SK-N-SH (cell line): ENCODE measurements at regions not wholly inside any gene's neighbourhood (a gene's known extent, or its start where the extent isn't known, plus 50 kb on each side); places are given as distances from the start of the nearest gene placed in this dataset.

Experiments
- CTCF ChIA-PET: fragments of 300-600, 350-600 bp; formaldehyde crosslinking; extraction: SDS; loops from one replicate; lab custom pipeline; 2021; lab: Yijun Ruan, JAX
- POLR2A ChIA-PET: fragments of 350-600 bp; sonication (Branson Sonifier 250); formaldehyde crosslinking; extraction: SDS; loops from one replicate; lab custom pipeline; 2020; ENCODE audit warnings: antibody characterized with exemption, inconsistent platforms; lab: Yijun Ruan, JAX
- DNase-seq: peaks from one replicate; pipeline ENCODE4 v3.0.0; 2012
- H2AFZ ChIP-seq: fragments of 200-600 bp; sonication (generic); 2 replicates; pipeline ENCODE4 v1.8.1; 2016; ENCODE audit warnings: antibody characterized with exemption, mild to moderate bottlenecking, low read depth
- H3F3A ChIP-seq: fragments of 200-600 bp; sonication (generic); replicated peaks from 2 replicates; pipeline ENCODE3; 2016; ENCODE audit warnings: antibody characterized with exemption, mild to moderate bottlenecking; ENCODE audit not compliant: insufficient read depth
- H3K27ac ChIP-seq, 2 experiments: fragments of 200-500 bp in 1 of 2; fragments of 200-600 bp in 1 of 2; sonication (Bioruptor generic) in 1 of 2; sonication (generic), shearing (Covaris generic) in 1 of 2; 2 replicates each; pipeline versions ENCODE4 v1.5.1 to v1.6.1; 2014 to 2016; ENCODE audit warnings: low read depth in 2 of 2, inconsistent platforms in 1 of 2, low read length in 1 of 2, mild to moderate bottlenecking in 1 of 2, mixed read lengths in 1 of 2
- H3K27me3 ChIP-seq: fragments of 200-600 bp; sonication (generic), shearing (Covaris generic); 2 replicates; pipeline ENCODE4 v1.6.1; 2016; ENCODE audit warnings: mixed run types; ENCODE audit not compliant: insufficient read depth
- H3K36me3 ChIP-seq, 2 experiments: fragments of 200-500 bp in 1 of 2; fragments of 200-600 bp in 1 of 2; sonication (Bioruptor generic) in 1 of 2; sonication (generic) in 1 of 2; replicated peaks in 1 of 2; 2 replicates each; pipeline versions ENCODE3 to v1.5.1; 2014 to 2016; ENCODE audit warnings: low read length in 1 of 2, mild to moderate bottlenecking in 1 of 2; ENCODE audit not compliant: insufficient read depth in 2 of 2, control insufficient read depth in 1 of 2
- H3K4me1 ChIP-seq, 2 experiments: fragments of 200-500 bp in 1 of 2; fragments of 200-600 bp in 1 of 2; sonication (Bioruptor generic) in 1 of 2; sonication (generic), shearing (Covaris generic) in 1 of 2; 2 replicates each; pipeline versions ENCODE4 v1.5.1 to v1.6.1; 2014 to 2016; ENCODE audit warnings: low read depth in 1 of 2, low read length in 1 of 2, mixed run types in 1 of 2; ENCODE audit not compliant: insufficient read depth in 2 of 2, control insufficient read depth in 1 of 2
- H3K4me2 ChIP-seq: fragments of 200-600 bp; sonication (generic), shearing (Covaris generic); 2 replicates; pipeline ENCODE4 v1.6.1; 2017; ENCODE audit warnings: mixed run types
- H3K4me3 ChIP-seq, 2 experiments: fragments of 200-500 bp in 1 of 2; fragments of 200-600 bp in 1 of 2; sonication (Bioruptor generic) in 1 of 2; sonication (generic), shearing (Covaris generic) in 1 of 2; 2 replicates each; pipeline versions ENCODE4 v1.5.1 to v1.8.1; 2014 to 2016; ENCODE audit warnings: low read depth in 2 of 2, inconsistent platforms in 1 of 2, low read length in 1 of 2, mild to moderate bottlenecking in 1 of 2, mixed read lengths in 1 of 2, moderate library complexity in 1 of 2
- H3K79me2 ChIP-seq: fragments of 200-600 bp; sonication (generic); 2 replicates; pipeline ENCODE4 v1.8.1; 2017; ENCODE audit warnings: mild to moderate bottlenecking; ENCODE audit not compliant: insufficient read depth
- H3K9ac ChIP-seq: fragments of 200-600 bp; sonication (generic); 2 replicates; pipeline ENCODE4 v1.6.1; 2017; ENCODE audit warnings: mixed run types
- H3K9me2 ChIP-seq: fragments of 200-600 bp; sonication (generic); 2 replicates; pipeline ENCODE4 v1.6.1; 2017; ENCODE audit warnings: mixed run types
- H3K9me3 ChIP-seq: fragments of 200-600 bp; sonication (generic); 2 replicates; pipeline ENCODE4 v1.6.1; 2017; ENCODE audit warnings: mixed run types, mild to moderate bottlenecking, moderate library complexity
- H4K20me1 ChIP-seq: fragments of 200-600 bp; sonication (generic); 2 replicates; pipeline ENCODE4 v1.6.1; 2017; ENCODE audit warnings: mild to moderate bottlenecking, mixed run types; ENCODE audit not compliant: insufficient read depth
- CTCF ChIP-seq: fragments of 200-600 bp; sonication (generic); IDR thresholded peaks from 2 replicates; pipeline ENCODE4 v1.6.1; 2017; ENCODE audit warnings: antibody characterized with exemption, mild to moderate bottlenecking, moderate library complexity
- EZH2phosphoT487 ChIP-seq: fragments of 200-600 bp; sonication (generic); IDR thresholded peaks from 2 replicates; pipeline ENCODE4 v1.6.1; 2017; ENCODE audit warnings: low read depth, mixed run types, mild to moderate bottlenecking, antibody characterized with exemption, moderate library complexity, borderline replicate concordance
- FOXM1 ChIP-seq: IDR thresholded peaks from 2 replicates; pipeline ENCODE4 v1.4.0; 2012; ENCODE audit warnings: low read depth, mild to moderate bottlenecking
- GABPA ChIP-seq: IDR thresholded peaks from 2 replicates; pipeline ENCODE4 v1.4.0; 2012; ENCODE audit warnings: low read depth, mild to moderate bottlenecking
- IRF3 ChIP-seq: fragments of 150-350 bp; IDR thresholded peaks from 2 replicates; pipeline ENCODE4 v1.6.1; 2016; ENCODE audit warnings: mild to moderate bottlenecking, low read depth, low read length
- JUND ChIP-seq: IDR thresholded peaks from 2 replicates; pipeline ENCODE4 v1.4.0; 2012
- MEF2A ChIP-seq: IDR thresholded peaks from 2 replicates; pipeline ENCODE4 v1.4.0; 2012; ENCODE audit warnings: low read depth, borderline replicate concordance
- NFIC ChIP-seq: IDR thresholded peaks from 2 replicates; pipeline ENCODE4 v1.4.0; 2012; ENCODE audit warnings: borderline replicate concordance
- RAD21 ChIP-seq: IDR thresholded peaks from 2 replicates; pipeline ENCODE4 v1.6.1; 2012; ENCODE audit warnings: mild to moderate bottlenecking, low read length
- RCOR1 ChIP-seq: fragments of 150-350 bp; IDR thresholded peaks from 2 replicates; pipeline ENCODE4 v1.6.1; 2017; ENCODE audit warnings: antibody characterized with exemption, low read length
- RFX5 ChIP-seq: IDR thresholded peaks from 2 replicates; pipeline ENCODE4 v1.6.1; 2012; ENCODE audit warnings: mild to moderate bottlenecking, improper control_type of control experiment, low read length
- SIN3A ChIP-seq: IDR thresholded peaks from 2 replicates; pipeline ENCODE4 v1.6.1; 2012; ENCODE audit warnings: low read depth, mild to moderate bottlenecking, low read length, moderate library complexity, borderline replicate concordance
- SMC3 ChIP-seq: IDR thresholded peaks from 2 replicates; pipeline ENCODE4 v1.6.1; 2012; ENCODE audit warnings: low read depth, low read length, improper control_type of control experiment
- TAF1 ChIP-seq: IDR thresholded peaks from 2 replicates; pipeline ENCODE4 v1.6.1; 2012; ENCODE audit warnings: low read depth, mild to moderate bottlenecking, low read length, moderate library complexity, borderline replicate concordance
- TEAD4 ChIP-seq: IDR thresholded peaks from 2 replicates; pipeline ENCODE4 v1.4.0; 2012; ENCODE audit warnings: mild to moderate bottlenecking, borderline replicate concordance; ENCODE audit not compliant: insufficient read depth
- USF1 ChIP-seq: IDR thresholded peaks from 2 replicates; pipeline ENCODE4 v1.4.0; 2012; ENCODE audit warnings: low read depth, borderline replicate concordance
- USF2 ChIP-seq: fragments of 150-350 bp; IDR thresholded peaks from 2 replicates; pipeline ENCODE4 v1.6.1; 2017; ENCODE audit warnings: antibody characterized with exemption, low read length, low read depth, borderline replicate concordance
- YY1 ChIP-seq: IDR thresholded peaks from 2 replicates; pipeline ENCODE4 v1.4.0; 2012; ENCODE audit warnings: low read depth, mild to moderate bottlenecking
- WGBS: methylation state at CpG from one replicate; pipeline ENCODE4 v1.1.6; 2017; ENCODE audit warnings: low lambda C conversion rate; 5-methylcytosine and 5-hydroxymethylcytosine counted together

- H2AFZ ChIP-seq = no peak overlapping the region
- H3K9ac ChIP-seq = no peak overlapping the region
- 88% methylated on average over 1 of the region's 1 CpG for WGBS
- peaks cover 3% of the 10 kb centered on the region for H3F3A ChIP-seq
- no peak overlapping the region for H3K4me2 ChIP-seq
- CTCF ChIA-PET = interaction anchor here (2.8 kb wide), 1 partner anchor 361 kb away, joined by 8 read pairs; no protein-coding TSS in a partner anchor
- no peak for DNase-seq
- H3K79me2 ChIP-seq = no peaks in the 10 kb centered on the region
- H3K9me2 ChIP-seq = no peaks in the 10 kb centered on the region
- no peaks in the 10 kb centered on the region for H3K27me3 ChIP-seq
- no peak for TF ChIP-seq SMC3
- TF ChIP-seq MEF2A = no peak
- TF ChIP-seq FOXM1 = no peak
- TF ChIP-seq GABPA = no peak
- TF ChIP-seq IRF3 = no peak
- no peak for TF ChIP-seq TAF1
- TF ChIP-seq EZH2phosphoT487 = no peak
- TF ChIP-seq JUND = no peak
- no peak for TF ChIP-seq SIN3A
- TF ChIP-seq USF1 = no peak
- no peak for TF ChIP-seq RAD21
- TF ChIP-seq TEAD4 = no peak
- TF ChIP-seq USF2 = no peak
- H3K27ac ChIP-seq = no peak overlapping the region
- H3K4me3 ChIP-seq = no peak overlapping the region
- peaks cover 0 to 2% of the 10 kb centered on the region in 2 experiments; a peak in 1 of 4 replicates for H3K4me1 ChIP-seq
- POLR2A ChIA-PET = no interaction called here
- no peaks in the 10 kb centered on the region for H3K36me3 ChIP-seq
- no peaks in the 10 kb centered on the region for H3K9me3 ChIP-seq
- no peaks in the 10 kb centered on the region for H4K20me1 ChIP-seq
Observed at GRCh38 chr15:62382046-62382445, 217.0 kb upstream of the C2CD4B start.

GRCh38 chr15:62389885-62390790 is 225.1 kb upstream of the C2CD4B start, which contains the start of gene TLN2:
TLN2 (plus strand) TSS chr15:62390550.
- peak; percentile 94 for DNase-seq
- ChIA-PET POLR2A (interaction anchor here (1.9 kb wide), 1 partner anchor 247 kb away, joined by 8 read pairs; no protein-coding TSS in a partner anchor), CTCF (interaction anchor here (1.0 to 3.7 kb wide), 12 partner anchors 15 to 352 kb away, joined by 3 to 33 read pairs (median 4); no protein-coding TSS in a partner anchor)
- Histone ChIP-seq H3K9me2 (no peaks in the 10 kb centered on the region), H3K27me3 (no peaks in the 10 kb centered on the region), H2AFZ (peak within 1 kb of the TSS; percentile 95), H3K4me3 (peak within 1 kb of the TSS; percentile 98 to 99), H3F3A (peaks cover 26% of the 10 kb centered on the region), H3K9ac (peak within 1 kb of the TSS; percentile 98), H3K9me3 (no peaks in the 10 kb centered on the region), H3K4me1 (peaks cover 0 to 12% of the 10 kb centered on the region in 2 experiments; a peak in 3 of 4 replicates), H3K79me2 (peaks cover 55% of the 10 kb centered on the region), H4K20me1 (no peaks in the 10 kb centered on the region), H3K4me2 (peak within 1 kb of the TSS; percentile 92), H3K36me3 (no peaks in the 10 kb centered on the region), H3K27ac (peak within 1 kb of the TSS; percentile 65 to 84)
- WGBS = 2% methylated on average over 24 of the region's 74 CpGs
- no peak for TF ChIP-seq CTCF
- TF ChIP-seq YY1 = no peak
- no peak for TF ChIP-seq NFIC
- TF ChIP-seq IRF3 = no peak
- TF ChIP-seq RCOR1 = no peak
- no peak for TF ChIP-seq TEAD4
- TF ChIP-seq RFX5 = no peak
